HG02763 (cell line): ENCODE measurements at regions not wholly inside any gene's neighbourhood (a gene's known extent, or its start where the extent isn't known, plus 50 kb on each side); places are given as distances from the start of the nearest gene placed in this dataset.
"Not testable (repeated sequence)": the region's sequence is repeated elsewhere in the genome, so short reads cannot be mapped to it uniquely, and the experiment has no call there.

Experiments used
- ATAC-seq: cut with Tn5 transposase; IDR thresholded peaks from one replicate; pipeline ENCODE4 v1.9.1; 2021; ENCODE audit warnings: mild to moderate bottlenecking, moderate library complexity; ENCODE audit not compliant: unreplicated experiment

DNA sequence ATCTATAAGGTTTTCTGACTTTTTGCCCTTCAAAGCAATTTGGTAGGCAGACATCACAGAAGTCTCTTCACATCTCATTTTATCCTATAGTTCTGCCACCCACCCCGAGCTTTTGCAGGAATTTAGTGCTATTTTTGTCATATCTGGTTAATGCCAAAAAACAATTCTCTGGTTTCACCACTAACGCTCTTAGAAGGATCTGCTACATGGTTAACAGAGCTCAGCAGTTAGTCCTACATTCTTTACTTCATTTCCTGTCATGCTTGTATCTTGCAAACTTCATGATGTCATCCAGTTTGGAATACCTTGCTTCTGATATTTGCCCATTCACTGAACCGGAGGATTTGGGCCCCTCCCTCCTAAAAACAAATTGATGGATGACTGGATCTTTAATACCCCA is 116.8 kb upstream of the SERPINE2 start:
- ATAC-seq: no peak

DNA sequence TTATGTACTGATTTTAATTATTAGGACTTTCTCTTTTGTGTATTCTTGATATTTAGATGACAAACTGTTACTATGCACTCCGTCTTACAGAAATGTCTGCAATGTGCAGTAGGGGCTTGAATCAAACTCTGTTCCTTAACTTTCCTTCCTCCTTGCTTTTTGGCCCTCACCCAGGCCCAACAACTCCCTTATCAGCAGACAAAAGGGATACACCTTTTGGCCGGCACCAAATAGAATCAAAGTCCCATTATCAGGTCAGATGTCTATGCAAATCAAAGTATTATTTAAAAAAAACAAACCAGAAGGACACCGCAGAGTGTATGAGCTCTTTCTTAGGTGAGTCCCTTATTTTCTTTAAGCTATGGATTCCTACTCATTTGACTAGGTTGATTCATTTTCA is 116.3 kb upstream of the SERPINE2 start:
- no peak for ATAC-seq

DNA sequence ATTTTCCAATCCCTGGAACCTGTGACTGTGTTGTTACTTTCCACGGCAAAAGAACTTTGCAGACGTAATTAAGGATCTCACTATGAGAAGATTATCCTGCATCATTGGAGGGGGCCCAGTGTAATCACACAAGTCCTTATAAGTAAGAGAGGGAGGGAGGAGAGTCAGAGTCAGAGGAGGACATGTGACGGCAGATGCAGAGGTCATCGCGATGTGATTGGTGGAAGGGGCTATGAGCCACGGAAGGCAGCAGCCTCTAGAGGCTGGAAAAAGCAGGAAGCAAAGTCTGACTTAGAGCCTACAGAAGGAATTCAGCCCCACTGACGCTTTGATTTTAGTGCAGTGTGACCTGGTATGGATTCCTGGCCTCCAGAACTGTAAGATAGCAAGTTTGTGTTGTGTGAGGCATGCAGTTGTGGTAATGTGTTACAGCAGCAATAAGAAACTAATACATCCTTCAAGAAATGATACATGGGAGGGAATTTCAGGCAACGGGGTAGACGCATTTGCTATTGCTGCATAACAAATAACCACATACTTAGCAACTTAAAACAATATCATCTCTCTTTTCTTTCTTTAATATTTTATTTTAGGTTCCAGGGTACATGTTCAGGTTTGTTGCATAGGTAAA is 112.7 kb upstream of the SERPINE2 start:
- no peak for ATAC-seq

DNA sequence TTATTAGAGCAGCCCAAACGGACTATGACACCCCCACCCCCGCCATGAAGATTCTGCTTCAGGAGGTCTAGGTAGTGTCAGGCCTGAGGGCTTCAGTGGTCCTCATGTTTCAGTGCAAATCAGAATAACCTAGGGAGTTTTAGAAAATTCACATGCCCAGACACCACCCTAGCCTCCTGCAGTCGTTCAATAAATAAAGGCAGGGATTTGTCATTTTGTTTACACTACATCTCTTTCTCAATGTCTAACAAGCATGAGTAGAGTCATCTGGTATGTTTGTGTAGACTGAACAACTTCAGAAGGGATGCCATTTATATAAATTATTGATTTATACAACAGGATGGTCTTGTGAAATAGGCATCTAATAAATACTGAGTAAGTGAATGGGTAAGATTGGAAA is 112.1 kb upstream of the SERPINE2 start:
- ATAC-seq: no peak

DNA sequence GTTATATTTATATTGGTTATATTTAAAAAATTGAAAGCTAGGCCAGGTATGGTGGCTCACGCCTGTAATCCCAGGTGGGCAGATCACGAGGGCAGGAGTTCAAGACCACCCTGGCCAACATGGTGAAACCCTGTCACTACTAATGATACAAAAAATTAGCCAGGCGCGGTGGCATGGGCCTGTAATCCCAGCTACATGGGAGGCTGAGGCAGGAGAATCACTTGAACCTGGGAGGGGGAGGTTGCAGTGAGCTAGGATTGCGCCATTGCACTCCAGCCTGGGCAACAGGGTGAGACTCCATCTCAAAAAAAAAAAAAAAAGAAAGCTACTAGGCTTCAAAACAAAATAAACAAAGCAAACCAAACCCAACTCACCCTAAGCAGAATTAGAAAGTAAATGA is 109.0 kb upstream of the SERPINE2 start:
- not testable (repeated sequence) for ATAC-seq

DNA sequence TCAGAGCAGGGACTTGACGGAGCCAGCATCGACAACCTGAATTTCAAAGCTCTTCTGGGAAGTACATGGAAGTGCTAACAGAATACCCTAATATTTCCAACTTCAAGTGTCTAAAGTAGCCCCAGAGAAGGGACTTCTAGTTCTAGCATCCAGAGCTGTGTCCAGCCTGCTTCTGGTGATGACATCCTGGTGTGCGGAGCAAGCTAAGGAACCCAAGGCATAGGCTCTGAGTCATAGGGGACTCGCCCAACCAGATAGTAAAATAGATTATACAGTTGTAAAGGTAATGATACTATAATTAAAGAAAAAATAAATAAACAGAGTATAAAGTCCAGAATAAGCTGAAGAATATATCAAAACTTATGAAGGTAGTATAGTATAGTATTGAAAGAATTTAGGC is 108.1 kb upstream of the SERPINE2 start:
- ATAC-seq: no peak

DNA sequence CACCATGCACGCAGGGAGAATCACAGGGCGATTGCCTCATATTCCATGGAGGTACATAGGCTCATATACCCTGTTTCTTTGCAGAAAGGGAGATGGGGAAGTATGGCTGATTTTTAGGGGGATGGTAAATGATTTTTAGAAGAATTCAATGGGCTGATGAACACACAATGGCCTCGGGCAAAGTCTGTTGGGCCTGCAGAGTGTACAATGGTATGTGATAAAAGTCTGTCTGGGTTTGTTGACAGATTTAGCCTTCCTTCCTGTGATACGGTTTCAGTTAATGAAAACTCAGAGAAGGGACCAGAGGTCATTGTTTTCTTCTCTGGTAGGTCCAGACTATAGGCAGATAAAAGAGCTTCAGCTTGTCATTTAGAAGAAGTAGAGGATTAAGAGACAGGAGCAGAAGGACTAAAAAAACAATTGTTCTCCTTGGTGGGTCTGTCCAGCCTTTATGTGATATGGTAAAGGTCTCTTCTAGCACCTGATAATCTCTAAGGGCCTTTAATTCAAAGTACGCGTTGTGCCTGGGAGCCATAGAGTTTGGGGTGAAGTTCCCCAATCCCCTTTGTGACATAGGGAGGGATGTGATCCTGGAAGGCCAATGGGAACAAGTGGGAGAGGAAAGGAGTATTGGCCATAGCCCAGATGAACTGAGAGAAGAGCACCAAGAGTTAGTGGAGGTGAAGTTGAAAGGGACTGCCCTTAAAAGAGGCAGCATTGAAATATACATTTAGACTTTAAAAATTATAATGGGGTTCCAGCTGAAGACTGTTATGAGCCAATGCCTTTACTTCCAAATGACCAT is 107.5 kb upstream of the SERPINE2 start:
- ATAC-seq: no peak

DNA sequence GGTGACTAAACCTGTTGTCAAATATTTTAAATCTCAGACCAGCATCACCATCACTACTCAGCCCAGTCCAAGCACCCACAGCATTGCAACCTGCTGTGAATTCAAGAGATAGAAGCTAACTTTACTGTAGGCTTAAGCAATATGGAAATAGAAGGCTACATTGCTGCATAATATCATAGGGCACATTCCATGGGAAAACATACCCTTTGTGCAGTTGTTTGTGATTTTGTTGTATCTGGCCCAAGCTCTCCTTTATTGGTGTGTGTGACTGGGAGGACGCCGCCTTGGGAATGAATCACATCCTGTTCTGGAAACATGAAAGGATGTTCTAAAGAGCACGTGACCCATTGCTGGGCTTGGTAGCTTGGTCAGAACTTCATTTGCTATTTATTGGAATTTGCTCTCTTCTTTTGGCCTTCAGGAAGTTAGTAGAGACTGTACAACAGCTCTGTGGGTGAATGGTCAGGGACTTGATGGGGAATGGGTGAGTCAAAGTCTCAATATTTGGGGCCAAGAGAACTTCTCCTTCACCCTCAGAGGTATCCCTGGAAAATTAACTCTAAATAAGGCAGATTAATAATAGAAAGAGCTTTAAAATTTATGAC is 106.8 kb upstream of the SERPINE2 start:
- no peak for ATAC-seq

DNA sequence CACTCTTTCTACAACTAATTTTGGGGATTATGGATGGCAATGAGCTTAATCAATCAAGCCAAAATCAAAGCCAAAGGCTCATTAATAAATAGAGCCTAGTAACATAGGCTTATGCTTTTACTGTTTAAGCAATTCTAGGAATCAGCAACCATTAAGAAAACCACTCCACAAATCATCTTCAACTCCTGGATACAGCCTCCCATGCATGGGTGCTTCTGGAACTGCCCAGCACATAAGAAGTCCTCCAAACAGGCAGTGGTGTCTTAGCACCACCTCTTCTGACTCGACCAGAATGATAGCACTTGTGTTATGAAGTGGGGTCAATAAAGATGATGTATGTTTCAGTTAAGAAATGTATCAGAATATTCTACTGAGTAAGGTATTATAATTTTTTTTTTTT is 104.4 kb upstream of the SERPINE2 start:
- no peak for ATAC-seq

DNA sequence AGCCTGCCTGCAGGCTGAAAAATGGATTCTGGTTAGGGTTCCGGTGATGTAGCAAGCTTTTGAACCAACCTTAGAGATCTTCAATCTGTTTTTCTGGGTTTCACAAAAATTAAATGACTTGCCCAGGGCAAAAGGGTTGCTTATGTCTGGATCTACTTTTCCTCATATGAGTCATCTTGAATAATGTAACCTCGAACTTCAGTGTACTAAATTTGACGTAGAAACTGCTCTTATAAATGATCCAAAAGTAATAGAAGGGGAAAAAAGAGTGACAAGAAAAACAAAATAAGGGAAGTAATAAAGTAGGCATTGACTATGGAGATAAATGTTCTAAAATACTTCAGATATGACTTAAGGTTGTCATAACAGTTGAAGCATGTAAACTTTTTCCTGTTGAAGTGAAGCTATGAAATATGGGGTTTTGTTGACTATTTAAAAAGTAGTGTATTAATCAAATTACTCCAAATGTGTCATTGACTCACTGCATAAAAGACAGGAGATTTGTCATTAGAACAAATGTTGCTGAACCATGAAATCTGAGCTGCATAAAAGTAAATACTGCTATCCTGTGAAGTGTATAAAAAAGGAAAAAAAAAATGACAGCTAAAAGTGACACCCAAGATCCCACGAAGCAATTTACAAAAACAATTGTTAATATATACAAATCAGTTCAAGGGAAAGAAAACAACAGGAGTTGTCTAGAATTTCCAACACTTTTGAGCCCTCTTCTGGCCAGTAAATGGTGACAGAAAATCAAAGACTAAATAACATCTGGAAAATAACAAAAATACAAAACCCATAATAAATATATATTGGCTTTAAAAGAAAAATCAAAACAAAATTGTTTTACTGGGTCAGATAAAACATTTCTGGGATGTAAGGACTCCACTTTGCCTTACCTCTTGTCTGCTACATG is 103.6 kb upstream of the SERPINE2 start:
- no peak for ATAC-seq

DNA sequence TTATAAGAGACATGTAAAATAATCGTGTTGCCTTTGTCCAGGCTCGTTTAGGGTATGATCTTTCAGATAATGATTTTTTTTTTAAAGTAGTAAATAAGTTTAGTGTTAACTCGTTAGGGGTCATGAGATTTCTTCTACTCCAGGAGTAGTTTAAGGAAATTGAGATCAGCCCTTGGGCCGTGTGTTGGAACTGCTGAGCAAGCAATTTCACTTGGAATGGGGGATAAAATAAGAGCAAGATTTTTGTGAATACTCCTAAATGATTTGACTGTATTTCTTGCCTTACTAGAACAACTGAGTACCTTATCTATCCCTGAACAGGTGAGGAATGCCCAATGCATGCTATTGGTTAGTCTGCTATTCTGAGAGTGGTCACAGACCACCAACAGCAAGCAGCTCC is 102.2 kb upstream of the SERPINE2 start:
- ATAC-seq: no peak

DNA sequence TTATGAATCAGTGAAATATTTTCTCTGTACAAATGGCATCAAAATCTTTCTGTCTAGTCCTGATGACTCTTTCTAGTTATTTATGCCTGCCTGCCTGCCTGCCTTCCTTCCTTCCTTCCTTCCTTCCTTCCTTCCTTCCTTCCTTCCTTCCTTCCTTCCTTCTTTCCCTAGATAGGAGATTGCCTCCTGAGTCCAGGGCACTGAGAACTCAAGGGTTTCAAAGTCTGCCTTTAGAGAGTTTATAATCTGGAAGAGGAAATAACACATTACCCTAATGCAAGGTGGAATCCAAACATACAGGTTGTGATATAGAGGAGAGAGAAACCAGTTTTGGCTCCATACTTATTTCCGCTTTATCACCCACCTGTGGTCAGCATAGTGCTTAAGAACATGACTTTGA is 98.1 kb upstream of the SERPINE2 start:
- ATAC-seq: no peak

DNA sequence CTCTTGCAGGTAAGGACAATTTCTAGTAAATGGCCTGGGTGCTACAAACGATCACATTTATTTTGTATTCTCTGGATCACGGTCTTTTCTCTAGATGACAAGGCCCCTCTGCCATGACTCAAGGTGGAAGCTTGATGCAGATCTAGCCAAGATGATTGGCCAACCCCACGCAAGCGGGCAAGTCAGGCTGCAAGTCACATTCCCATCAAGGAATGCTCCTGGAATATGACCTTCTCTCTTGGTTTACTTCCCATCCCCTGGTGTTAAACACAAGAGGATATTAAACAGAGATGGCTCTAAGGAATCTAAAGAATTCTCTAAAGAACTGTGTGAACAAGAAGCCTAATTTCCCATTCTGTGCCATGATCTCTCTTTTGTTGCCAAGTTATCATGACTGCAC is 97.3 kb upstream of the SERPINE2 start:
- no peak for ATAC-seq

DNA sequence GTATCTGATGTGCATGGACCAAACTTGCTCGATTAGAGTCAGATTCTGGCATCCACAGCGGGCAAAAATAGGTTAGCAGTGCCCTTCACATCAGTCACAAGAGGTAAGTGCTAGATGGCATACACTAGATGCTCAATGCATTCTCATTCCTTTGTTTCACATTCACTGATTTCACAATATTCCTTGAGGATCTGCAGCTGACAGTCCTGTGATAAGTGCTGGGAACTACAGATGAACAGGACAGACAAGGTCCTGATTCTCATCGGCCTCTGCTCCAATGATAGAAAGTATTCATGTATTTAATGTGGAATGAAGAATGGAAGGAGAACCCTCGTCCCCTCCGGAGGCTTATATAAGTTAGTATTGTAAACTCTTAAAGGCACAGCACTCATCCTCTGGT is 96.8 kb upstream of the SERPINE2 start:
- no peak for ATAC-seq

DNA sequence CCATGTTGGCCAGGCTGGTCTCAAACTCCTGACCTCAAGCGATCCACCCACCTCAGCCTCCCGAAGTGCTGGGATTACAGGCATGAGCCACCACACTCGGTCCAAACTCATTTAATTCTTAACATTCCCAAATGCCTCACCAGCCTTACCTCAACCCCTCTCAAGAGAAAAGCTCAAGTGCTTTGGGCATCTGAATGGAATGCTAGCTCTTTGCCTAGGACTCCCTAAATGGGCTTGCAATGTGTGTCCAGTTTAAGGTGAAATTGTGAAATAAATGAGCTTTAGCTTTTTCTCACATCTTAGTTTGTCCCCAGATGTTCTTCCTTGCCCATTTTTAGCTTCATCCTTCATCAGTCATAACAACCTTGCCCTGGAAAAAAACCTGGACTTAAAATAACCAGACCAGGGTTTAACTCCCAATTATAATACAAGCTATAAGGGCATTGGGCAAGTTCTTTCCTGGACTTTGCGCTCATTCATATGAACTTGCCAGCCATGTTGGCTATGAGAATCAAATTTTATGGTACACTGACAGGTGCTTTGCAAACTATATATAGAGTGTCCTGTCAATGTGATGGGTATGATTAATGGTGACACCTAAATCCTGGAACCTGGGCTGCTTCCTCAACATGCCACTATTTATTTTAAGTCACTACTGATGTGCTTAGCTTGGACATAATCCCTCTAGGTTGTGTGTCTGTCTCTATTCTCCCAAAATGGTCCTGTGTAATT is 95.1 kb upstream of the SERPINE2 start:
- ATAC-seq: no peak

DNA sequence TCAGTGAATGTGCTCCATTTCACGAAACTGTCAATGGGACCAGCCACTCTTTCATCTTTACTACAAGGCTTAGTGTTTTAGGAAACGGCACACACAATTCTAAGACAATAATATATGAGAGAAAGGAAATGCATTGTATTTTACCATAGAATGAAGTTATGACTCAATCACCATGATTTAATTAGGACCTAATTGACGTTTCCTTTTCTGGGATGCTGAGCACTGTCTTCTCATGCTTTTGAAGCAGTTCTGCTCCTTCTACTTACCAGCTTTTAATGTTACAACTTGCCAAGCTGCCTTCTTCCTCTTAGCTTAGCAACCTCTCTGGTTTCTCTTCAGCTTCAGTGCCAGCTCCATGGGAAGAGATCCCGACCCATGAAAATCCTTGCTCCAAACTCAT is 94.3 kb upstream of the SERPINE2 start:
- no peak for ATAC-seq

DNA sequence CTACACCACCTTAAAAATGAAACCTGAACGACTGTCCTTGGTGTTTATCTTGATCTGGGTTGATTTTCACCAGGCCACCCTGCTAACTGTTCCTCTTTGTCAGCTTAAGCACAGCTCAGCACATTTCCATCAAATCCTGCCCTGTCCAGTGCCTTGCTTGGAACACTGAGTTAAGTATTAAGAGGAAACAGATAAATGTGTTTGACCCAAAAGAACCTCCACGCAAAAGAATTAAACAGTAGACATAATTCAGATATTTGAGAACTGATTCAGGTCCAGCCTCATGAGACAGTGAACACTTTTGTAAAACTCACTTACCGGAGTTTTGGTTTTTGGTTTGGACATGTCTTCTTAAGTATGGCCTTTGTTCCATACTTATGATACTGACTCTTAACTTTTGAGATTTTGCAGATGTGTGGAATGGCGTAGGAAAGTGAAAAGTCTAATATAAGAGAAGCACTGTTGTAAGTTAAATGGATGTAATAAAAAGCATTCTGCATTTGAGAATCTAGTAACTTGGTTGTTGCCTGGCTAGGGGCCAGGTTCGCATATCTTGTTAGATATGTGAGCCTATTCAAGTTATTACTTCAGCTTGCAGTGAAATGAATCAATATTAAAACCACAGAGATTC is 88.9 kb upstream of the SERPINE2 start:
- no peak for ATAC-seq

DNA sequence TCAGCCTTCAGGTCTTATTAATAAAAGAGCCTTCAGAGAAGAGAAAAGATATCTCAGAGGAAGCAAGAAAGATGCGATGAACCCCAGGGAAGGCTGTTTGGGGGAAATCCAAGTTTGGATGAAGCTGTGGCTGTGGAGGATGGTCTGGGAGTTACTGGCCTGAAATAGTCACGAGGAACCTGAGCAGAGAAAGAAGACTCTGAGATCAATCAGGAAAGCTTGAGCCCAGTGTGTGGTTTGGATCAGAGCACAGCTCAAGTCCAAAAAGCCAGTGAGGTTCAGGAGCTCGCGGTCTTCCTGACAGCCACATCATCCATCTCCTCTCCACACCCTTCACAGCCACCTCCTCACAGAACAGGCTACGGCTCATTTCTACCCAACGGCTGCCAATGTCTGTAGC is 87.4 kb upstream of the SERPINE2 start:
- no peak for ATAC-seq

DNA sequence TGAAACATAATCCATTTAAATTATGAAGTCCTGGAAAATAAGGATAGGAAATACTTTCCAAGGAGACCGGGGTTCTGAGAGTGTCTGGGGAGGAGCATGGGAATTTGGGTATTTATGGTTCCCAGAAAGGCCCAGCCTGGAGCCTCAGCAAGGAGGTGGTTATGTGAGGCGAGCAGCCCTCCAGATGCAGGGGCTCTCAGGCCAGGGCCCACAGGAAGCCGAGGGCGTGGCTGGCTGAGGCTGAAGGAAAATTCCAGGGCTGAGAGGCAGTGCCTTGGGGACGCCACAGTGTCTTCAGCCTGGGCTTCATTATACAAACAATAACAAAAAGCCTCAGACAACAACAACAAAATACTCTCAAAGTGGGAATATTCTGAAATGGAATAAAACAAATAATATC is 86.9 kb upstream of the SERPINE2 start:
- no peak for ATAC-seq

DNA sequence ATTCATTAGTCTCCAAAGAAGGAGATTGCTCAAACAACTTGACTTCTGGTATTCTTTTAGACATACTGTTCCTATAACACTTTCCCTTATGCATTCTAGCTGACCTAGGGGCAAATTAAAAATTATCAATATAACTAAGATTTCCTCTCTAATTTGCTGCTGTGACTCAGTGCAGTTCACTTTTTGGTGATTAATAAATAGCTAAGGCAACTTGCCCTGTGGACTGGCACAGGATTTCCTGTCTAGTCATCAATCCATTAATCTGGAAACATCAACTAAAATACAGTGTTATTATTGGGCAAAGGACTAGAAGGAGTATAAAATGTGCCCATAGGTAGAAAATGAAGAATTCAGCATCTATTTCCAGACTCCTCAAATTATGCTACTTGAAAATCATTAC is 83.5 kb upstream of the SERPINE2 start:
- ATAC-seq: no peak
